ENCODE measurements at regions not wholly inside any gene's neighbourhood (a gene's known extent, or its start where the extent isn't known, plus 50 kb on each side); places are given as distances from the start of the nearest gene placed in this dataset.

DNA sequence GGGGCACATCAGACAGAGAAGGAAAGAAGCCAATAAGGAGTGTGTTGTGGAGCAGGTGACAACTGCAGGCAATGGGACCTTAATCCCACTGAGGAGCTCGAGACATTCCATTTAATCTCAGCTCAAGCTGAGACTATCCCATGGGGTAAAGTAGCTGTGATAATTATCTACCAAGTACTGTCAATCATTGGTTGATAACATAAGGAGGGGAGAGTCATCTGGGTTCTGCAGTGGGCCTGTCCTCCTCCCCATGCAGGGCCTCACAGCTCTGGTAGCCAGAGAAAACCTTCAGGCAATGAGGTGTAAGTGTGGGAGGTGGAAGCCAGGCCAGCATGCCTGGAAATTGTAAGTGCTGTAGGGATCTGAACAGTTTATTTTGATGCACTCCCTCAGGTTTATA is 375.0 kb upstream of the ARID1B start:
- TF ChIP-seq EZH2phosphoT487 (IDR thresholded peaks at IDR 0.05; ENCODE audit: insufficient read depth, low read depth) (no peak), EZH2 (IDR thresholded peaks at IDR 0.05; ENCODE audit: insufficient read depth, poor library complexity, severe bottlenecking) (no peak)

Data from GM23248 (cell line).